NCI-H774 (cell line): ENCODE measurements at regions not wholly inside any gene's neighbourhood (a gene's known extent, or its start where the extent isn't known, plus 50 kb on each side); places are given as distances from the start of the nearest gene placed in this dataset.

Source experiments
- DNase-seq: peaks from one replicate; lab custom pipeline; 2025; lab: John Stamatoyannopoulos, UW

DNA sequence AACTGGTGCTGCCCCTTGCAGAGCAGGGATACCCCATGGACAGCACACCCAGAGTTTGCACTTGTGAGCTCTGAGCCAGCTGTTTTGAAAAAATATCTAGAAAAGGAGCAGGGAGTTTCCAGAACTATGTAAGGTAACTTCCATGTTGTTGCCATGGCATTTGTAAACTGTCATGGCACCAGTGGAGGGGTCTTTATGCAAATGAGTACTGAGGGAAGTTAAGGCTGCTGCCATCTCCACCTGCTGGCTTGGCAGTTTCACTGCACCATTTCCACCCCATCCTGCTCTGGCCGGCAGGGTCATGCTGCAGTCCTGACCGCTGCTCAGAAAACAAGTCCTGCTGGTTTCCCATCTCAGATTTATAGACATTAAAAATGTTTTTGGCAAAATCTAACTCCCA is 52.3 kb upstream of the SNTG2 start:
- no peak for DNase-seq

DNA sequence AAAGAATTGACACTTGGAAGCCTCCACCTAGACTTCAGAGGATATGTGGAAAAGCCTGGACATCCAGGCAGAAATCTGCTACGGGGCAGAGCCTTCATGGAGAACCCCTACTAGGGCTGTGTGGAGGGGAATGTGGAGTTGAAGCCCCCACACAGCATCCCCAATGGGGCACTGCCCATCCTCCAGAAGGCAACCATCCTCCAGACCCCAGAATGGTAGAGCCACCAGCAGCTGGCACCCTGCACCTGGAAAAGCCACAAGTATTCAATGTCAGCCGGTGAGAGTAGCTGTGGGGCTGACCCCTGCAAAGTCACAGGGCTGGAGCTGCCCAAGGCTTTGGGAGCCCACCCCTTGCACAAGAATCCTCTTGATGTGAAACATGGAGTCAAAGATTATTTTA is 53.6 kb upstream of the SNTG2 start:
- no peak for DNase-seq

DNA sequence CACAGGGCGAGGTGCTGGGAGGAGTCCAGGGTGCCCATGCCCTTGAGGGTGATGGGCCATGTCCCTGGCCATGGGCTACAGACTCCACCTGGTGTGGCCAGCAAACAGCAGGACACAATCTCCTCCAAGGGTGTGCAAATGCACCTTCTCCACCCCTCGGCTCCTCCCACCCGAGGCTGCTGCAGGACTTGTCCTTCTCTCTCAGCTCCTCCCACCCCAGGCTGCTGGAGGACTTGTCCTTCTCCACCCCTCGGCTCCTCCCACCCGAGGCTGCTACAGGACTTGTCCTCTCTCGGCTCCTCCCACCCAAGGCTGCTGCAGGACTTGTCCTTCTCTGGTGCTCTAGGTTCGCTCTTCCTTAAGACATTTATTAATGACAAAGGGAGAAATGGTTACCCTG is 57.3 kb upstream of the SNTG2 start:
- no peak for DNase-seq

DNA sequence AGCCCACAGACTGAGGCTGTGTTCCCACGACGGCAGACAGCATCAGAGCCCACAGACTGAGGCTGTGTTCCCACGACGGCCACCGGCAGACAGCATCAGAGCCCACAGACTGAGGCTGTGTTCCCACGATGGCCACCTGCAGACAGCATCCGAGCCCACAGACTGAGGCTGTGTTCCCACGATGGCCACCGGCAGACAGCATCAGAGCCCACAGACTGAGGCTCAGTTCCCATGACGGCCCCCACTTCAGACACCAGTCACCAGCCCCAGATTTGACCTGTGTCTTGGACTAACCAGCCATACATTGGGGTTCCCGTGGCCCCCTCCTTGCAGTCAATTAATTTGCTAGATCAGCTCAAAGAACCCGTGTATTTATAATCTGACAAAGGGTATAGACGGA is 57.8 kb upstream of the SNTG2 start:
- no peak for DNase-seq

DNA sequence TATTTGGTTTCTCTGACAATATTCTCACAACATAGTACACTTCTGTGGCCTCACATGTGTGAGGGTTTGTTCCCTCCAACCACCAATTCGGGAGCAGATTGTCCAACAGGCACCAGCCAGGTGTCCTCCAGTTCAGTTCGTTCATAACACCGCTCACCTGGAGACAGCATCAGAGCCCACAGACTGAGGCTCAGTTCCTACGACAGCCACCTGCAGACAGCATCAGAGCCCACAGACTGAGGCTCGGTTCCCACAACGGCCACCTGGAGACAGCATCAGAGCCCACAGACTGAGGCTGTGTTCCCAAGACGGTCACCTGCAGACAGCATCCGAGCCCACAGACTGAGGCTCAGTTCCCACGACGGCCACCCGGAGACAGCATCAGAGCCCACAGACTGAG is 58.2 kb upstream of the SNTG2 start:
- DNase-seq, result no peak

DNA sequence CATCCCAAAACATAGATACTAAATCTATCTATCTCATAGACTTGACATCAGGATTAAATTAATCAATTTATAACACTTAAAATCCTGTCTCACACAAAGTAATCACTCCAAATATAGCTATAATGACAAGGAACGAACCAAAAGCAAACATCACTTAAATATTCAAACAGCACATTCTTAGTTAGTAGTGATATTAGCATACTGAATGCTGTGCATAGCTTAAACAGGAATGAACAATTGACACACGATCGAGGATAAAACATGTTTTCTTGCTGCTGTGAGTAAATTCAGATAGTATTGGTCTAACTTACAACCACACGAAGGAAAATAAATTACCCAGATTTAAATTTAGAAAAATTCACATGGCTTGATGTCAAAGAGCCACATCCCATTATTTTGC is 58.9 kb upstream of the SNTG2 start:
- DNase-seq, result no peak

DNA sequence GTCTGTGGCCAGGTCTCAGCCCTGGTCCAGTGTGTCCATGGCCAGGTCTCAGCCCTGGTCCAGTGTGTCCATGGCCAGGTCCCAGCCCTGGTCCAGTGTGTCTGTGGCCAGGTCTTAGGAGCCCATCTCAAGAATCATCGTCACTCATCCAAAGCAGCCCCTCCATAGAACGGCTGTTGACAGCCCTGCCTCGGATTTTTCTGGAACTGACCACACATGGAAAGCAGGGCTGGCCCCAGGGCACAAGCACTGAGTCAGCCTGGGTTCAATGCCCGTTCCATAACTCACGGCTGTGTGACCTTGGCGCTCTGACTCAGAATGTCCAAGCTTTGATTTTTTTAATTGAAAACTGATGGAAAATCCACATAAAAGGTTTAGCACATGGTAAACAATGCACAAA is 59.9 kb upstream of the SNTG2 start:
- no peak for DNase-seq

DNA sequence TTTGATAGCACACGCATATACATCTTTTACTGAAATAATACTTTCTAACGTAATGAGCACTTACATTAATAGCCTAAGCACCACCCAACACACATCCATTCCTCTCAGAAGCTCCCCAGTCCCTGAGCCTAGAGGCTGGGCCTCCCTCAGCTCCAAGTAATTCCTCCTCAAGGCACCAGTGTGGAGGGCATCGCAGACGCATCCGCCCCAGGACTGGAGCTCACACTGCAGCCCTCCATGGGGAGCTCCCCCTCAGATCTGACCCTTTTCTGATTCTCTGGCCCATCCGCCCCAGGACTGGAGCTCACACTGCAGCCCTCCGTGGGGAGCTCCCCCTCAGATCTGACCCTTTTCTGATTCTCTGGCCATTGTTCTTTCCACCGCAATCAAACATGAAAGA is 60.4 kb upstream of the SNTG2 start:
- DNase-seq, result no peak

DNA sequence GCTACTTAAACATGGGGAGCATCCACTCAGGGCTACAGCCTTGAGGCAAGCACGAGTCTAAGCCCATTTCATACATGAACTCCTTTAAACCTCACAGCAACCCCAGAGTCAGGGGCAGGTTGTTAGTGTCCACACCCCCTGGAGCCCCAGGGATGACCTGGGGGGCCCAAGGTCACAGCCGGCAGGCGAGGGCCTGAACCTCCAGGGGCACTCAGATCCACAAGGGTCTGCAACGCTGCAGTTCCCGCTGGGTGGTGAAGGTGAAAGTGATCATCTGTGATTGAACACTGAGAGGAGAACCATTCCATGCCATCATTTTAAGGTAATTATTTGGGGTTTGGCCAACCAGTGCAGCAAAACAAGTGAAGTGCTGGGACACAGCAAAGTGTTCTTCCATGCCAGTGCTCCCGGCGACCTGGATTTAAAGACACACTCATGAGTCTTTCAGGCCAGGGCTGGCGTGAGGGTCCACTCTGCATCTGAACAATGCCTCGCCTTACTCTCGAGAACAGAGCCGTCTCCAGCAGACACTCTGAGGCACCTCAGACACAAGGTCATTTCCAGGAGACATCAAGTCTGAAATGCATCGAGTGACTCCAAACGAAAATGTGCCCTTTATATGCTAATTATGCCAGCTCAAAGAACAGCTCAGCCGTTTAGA is 61.6 kb upstream of the SNTG2 start:
- no peak for DNase-seq

DNA sequence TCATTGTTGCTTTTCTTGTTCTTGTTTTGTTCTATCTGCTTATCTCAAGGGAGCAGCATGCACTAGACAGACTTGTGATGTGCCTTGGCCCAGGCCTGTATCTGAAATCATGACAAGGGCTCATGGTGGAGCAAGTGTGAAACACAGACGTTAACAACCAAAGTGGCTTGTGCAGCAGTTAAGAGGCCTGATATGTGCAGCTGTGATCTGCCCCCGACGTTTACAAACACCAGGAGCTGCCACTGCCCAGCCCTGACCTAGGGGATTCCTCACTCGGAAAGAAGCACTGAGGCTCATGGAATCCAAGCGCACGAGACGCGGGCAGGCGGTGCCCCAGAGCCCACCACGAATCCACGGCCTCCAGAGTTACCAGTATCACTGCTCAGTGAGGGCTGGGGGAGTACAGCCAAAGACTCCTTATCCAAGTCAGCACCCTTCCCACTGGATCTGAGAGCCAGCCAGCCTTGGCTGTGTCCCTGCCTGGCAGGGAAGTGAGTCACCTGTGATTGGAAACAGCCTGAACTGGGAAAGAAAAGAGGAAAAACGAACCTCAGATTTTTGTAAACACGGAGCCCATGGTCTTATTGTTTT is 62.3 kb upstream of the SNTG2 start:
- DNase-seq, result no peak

DNA sequence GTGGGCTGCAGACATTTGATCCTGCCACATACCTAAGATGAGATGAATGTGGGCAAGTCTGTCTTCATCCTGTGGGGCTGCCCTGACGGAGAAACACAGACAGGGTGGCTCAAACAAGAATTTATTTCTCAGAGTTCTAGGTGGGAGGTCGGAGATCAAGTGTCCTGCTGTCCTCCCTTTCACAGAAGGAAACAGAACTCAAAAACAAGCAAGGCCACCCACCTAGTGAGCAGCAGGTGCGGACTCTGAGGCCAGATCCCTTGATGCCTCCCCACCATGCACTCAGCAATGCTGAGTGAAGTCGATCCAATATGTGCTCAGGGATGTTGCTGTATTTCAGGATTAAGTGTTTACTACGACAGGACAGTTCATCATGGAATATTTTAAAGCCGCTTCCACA is 63.0 kb upstream of the SNTG2 start:
- DNase-seq, result no peak

DNA sequence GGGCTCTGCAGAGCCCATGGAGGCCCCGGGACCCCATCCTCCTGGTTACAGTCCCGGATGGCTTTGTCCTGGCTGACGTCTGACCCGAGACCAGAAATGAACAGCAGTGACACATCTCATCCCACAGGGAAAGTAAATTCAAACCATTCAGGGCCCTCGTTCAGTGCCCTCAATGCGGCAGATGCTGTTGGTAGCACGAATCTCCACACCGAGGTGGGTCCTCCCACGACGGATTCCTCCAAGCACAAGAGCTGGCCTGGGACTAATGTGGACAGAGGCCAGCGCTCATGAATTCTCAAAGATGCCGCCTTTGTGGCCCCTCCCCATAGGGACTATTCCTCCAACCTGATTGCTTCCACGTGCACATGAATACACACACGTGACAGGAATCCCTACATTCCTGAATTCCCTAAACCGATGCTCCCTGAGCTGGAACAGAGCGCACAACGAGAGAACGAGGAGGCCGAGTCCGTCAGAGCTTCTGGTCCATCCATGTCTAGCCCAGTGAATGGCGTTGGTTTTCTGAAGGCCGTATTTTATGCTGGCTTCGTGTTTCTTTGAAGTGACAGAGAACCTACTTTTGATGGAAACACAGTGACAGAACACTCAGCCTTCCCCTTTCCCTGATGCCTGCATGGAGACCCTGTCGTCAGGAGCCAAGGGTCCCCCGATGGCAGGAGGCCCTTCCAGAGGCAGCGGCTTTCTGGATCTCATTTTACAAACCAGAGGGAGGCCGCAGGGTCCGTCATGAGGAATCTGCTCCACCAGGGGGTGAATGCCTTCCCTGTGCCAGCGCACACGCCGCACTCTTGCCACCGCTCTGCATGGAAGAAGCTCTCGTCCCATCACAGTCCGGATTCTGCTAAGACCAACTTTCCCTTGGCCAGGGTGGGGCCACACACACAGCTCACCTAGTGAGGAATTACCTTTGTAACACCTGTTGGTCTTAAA is 64.3 kb upstream of the SNTG2 start:
- DNase-seq, result no peak

DNA sequence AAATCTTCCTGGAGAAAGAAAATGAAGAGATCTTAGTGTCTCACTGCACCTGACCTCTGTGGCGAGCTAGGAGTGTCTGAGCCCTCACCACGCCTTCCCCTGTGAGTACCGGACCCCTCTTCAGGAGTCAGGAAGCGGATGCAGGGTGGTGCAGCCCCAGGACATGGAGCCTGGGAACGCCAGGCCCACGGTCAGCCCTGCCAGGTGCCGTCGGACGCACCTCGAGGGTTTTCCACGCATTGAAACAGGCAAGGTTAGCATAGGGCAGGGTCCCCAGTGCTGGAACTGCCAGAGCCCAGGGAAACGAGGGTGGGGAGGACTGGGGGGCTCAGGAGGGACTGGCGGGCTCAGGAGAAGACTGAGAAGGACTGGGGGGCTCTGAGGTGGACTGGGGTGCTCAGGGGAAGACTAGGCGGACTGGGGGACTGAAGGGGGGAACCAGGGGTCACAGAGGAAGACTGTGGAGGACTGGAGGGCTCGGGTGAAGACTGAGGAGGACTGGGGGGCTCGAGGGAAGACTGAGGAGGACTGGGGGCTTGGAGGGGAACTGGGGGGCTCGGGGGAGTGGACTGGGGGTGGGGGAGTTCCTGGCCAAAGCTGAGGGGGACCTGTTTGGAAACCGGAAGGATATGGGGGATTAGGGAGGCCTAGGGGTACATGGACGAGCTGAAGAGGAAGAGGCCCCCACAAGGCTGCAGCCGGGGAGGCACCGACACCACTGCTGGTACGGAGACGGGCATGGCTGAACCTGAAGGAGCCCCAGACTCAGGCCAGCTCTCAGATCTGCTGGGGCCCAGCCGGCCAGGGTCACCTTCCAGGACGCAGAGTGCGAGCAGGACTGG is 65.2 kb upstream of the SNTG2 start:
- DNase-seq, result no peak

DNA sequence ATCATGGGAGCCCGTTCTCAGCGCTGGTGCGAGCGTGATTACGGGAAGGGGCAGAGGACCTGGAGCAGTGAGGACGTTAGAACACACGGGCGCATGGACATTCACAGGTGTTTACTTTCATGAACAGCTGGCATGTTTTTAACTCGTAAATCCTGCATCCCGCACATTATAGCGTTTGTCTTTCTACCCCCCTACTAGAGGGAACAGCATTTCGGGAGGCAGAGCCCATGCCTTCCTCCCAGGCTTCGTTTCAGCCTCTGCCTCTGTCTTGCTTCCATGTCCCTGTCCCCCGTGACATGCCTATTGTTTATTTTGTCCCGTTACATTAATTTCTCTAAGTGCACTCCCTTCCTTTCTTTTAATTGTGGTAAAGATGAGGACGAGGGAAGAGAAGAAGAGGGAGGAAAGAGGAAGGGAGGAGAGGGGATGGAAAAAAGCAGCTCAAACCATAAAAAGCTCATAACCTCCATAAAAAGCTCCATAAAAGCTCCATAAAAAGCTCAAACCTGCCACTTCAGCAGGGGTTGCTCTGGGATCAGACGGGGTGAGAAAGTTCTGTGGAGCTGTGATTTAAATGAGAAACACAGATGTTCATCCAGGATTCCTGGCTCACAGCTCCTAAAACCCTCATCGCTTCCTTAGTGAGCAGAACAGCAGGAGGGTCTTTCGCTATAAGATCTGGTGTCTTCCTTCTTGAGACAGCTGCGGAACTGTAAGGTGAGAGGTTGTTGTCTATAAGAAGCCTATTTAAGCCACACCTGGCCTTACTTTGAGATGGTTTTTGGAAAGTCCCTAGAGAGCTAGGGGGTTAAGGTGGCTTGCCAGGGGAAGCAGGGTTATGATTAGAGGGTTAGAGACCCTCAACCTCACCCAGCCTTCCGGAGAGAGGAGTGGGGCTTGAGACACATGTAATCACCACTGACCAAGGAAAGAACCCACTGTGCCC is 66.6 kb upstream of the SNTG2 start:
- DNase-seq, result no peak

DNA sequence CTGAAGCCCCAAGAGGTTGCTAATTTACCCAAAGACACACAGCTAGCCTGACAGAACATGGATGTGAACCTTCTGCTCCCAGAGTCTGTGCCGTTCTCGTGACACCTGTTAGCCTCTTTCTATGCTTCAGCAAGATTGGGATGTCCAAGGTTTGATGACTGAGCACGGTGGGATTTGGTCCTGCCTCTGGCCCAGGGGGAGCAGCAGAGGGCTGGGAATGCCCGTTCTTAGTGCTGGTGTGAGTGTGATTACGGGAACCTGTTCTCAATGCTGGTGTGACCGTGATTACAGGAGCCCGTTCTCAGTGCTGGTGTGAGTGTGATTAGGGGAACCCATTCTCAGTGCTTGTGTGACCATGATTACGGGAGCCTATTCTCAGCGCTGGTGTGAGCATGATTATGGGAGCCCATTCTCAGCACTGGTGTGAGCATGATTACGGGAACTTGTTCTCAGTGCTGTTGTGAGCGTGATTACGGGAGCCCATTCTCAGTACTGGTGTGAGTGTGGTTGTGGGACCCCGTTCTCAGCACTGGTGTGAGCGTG is 67.3 kb upstream of the SNTG2 start:
- no peak for DNase-seq

DNA sequence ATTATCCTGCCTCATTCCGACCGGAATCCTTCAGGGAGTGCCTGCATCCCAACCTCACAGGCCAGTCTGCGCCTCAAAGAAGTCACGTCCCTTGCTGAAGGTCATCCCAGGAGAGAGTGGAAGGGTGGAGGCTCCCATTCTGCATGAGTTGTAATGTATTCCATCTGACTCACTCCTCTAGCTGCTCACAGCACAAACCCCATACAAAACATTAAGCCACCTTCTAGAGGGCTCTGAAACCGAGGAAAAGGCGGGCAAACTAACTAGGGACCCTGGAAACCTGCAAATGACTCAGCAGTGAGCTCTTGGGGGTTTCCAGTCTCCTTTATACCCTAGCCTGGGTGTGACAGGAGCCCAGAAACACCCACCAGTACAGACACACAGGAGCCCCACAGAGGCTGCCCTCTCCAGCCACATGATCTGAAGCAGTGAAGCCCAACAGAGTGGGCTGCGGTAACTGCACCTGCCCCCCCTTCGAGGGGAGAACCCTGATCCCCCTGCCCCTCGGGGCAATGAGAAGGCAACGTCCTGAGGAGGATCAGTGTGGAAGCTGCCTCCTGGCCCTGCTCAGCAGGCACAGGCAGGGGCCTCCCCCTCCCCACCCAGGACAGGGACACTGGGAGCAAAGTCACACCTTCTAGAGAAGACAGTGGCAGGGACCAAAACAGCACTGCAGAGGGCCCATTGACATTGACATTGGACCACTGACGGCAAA is 69.3 kb upstream of the SNTG2 start:
- DNase-seq, result no peak

DNA sequence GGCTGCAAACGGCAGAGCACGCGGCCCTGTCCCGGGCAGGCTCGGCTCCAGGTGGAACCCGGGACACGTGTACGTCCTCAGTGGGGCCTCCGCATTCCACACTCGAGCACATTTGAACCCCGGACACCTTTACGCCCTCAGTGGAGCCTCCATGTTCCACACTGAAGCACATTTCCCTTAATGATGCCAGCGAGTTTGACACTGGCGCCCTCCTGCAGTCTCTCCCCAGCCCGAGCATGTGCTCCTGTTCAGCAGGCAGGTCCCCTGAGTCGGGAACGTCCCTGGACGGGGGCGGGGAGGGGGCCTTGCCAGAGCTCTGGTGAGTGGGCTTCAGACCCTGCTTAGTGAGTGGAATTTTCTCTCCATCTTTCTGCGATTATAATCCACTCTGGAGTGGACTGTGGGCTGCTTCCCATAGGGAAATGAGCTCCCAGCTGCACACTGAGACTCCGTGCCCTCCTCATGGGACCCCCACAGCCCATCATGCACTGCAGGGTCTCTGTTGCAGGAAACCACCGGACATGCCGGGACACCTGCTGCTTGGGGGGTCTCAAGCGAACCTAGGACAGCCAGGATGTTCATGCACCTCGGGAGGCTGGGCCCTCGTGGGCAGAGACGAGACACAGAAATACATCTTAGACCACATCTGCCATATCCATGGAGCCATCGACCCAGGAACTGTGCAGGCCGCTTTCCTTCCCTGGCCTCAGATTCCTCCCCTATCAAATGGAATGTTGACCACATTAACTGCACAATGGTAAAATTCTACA is 70.3 kb upstream of the SNTG2 start:
- no peak for DNase-seq

DNA sequence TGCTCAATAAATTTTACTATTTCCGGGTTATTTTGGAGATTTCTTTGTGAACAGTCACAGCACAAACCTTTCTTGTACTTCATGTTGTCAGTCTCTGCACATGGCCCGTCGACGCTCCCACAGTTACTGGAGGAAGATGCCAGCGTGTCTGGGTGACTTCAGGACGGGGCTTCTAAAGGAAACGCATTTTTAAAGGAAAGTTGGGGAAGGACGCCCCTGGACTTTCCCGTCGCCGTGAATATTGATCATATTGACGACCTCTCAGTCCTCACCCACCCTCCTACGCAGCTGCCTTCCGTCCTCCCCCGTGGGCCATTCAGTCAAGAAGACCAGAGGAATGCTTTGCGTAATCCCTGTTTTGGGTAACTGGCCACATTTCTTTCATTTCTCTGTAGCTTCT is 71.1 kb upstream of the SNTG2 start:
- no peak for DNase-seq

DNA sequence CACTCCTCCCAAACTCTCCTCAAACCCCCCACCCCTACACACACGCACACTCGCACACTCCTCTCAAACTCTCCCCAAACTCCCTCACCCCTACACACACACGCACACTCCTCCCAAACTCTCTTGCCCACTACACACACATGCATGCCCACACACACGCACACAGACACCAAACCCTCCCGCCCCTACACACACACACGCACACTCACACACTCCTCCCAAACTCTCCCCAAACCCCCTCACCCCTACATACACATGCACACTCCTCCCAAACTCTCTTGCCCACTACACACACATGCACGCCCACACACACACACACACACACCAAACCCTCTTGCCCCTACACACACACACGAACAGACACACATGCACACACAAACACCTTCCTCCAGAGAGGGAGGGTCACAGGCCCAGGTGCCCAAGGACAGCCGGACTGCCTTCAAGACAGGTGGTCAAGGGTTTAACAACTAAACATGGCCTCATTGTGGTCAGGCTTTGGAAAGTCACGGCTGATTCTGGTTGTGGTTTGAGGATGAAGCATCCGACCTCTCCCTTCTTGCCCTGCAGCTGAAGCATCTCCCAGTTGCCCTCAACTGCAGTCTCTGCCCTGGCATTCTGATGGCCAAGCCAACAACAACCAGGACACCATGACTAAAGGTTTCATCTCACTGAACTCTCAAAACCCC is 72.3 kb upstream of the SNTG2 start:
- DNase-seq, result no peak
